Left kidney (tissue), 1 donor: ENCODE measurements at regions not wholly inside any gene's neighbourhood (a gene's known extent, or its start where the extent isn't known, plus 50 kb on each side); places are given as distances from the start of the nearest gene placed in this dataset.

Experiments
- DNase-seq: peaks from one replicate; pipeline ENCODE4 v3.0.0-alpha.2; 2013

- no peak for DNase-seq
These were observed 128.2 kb upstream of the TMEM161B start for GRCh38 chr5:88396751-88397281.

- no peak for DNase-seq
These were observed 127.4 kb upstream of the TMEM161B start for GRCh38 chr5:88396000-88396535.

GRCh38 chr5:88395264-88395663 lies 126.6 kb upstream of the TMEM161B start:
- DNase-seq = no peak

- no peak for DNase-seq
These were observed 126.0 kb upstream of the TMEM161B start for GRCh38 chr5:88394536-88395175.

GRCh38 chr5:88393716-88394535 lies 125.3 kb upstream of the TMEM161B start:
- no peak for DNase-seq

GRCh38 chr5:88393042-88393441 lies 124.4 kb upstream of the TMEM161B start:
- no peak for DNase-seq

- DNase-seq = no peak
These were observed 123.3 kb upstream of the TMEM161B start for GRCh38 chr5:88391991-88392390.

- DNase-seq = no peak
These were observed 122.5 kb upstream of the TMEM161B start for GRCh38 chr5:88391116-88391515.

- DNase-seq = no peak
These were observed 121.8 kb upstream of the TMEM161B start for GRCh38 chr5:88390481-88390880.

- no peak for DNase-seq
These were observed 121.4 kb upstream of the TMEM161B start for GRCh38 chr5:88390096-88390441.

- no peak for DNase-seq
These were observed 120.9 kb upstream of the TMEM161B start for GRCh38 chr5:88389338-88390095.

GRCh38 chr5:88388476-88389337 lies 120.1 kb upstream of the TMEM161B start:
- DNase-seq = no peak

- DNase-seq = no peak
These were observed 116.2 kb upstream of the TMEM161B start for GRCh38 chr5:88384886-88385285.

- DNase-seq = no peak
These were observed 111.7 kb upstream of the TMEM161B start for GRCh38 chr5:88380332-88380731.

GRCh38 chr5:88377705-88378656 lies 109.3 kb upstream of the TMEM161B start:
- no peak for DNase-seq

GRCh38 chr5:88377240-88377639 lies 108.6 kb upstream of the TMEM161B start:
- DNase-seq = no peak

GRCh38 chr5:88376728-88377127 lies 108.1 kb upstream of the TMEM161B start:
- DNase-seq = no peak

- DNase-seq = no peak
These were observed 105.7 kb upstream of the TMEM161B start for GRCh38 chr5:88374391-88374790.

- DNase-seq = no peak
These were observed 102.2 kb upstream of the TMEM161B start for GRCh38 chr5:88370824-88371223.

- no peak for DNase-seq
These were observed 99.6 kb upstream of the TMEM161B start for GRCh38 chr5:88368201-88368600.
